ENCODE measurements at regions not wholly inside any gene's neighbourhood (a gene's known extent, or its start where the extent isn't known, plus 50 kb on each side); places are given as distances from the start of the nearest gene placed in this dataset.

DNA sequence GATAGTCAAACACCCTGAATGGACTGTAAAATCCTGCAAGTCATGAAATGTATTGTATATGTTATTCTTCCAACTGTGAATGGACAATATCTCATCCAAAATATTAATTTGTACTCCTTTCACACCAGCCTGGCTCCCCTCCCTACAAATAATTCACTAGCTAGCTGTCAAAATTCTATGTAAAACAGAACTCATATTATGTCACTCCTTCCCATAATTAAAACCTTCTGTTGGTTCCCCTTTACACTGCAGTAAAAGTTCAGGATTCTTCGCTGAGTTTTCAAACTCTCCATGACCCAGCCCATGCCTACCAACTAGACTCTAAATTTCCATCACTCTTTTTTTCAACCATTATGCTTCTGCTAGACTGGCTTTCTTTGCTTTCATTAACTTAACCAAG, 857.1 kb downstream of the TAF11L14 start (continued):
- TF ChIP-seq, protein P1, sequence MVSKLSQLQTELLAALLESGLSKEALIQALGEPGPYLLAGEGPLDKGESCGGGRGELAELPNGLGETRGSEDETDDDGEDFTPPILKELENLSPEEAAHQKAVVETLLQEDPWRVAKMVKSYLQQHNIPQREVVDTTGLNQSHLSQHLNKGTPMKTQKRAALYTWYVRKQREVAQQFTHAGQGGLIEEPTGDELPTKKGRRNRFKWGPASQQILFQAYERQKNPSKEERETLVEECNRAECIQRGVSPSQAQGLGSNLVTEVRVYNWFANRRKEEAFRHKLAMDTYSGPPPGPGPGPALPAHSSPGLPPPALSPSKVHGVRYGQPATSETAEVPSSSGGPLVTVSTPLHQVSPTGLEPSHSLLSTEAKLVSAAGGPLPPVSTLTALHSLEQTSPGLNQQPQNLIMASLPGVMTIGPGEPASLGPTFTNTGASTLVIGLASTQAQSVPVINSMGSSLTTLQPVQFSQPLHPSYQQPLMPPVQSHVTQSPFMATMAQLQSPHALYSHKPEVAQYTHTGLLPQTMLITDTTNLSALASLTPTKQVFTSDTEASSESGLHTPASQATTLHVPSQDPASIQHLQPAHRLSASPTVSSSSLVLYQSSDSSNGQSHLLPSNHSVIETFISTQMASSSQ (IDR thresholded peaks at IDR 0.05; ENCODE audit: low read depth) = no peak
- TF ChIP-seq, protein P1 (CRISPR knock-in tag; IDR thresholded peaks at IDR 0.05; ENCODE audit: borderline replicate concordance) = no peak

DNA sequence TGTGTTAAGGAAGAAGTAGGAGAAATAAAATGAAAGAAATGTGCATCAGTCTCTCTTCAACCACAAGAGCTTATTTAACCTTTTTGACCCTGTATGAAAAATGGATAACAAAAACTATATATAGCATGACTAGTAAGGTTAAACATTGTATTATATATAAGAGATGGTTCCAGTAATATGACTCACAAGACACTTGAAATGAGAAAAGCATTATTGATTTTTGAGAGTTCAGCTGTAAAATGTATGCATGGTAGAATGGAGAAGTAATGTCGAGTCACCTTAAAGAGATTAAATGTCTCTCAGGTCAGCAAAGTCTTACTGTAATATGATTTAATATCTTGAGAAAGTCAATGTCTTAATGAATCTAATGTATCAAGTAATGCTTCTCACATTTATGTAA, 860.9 kb downstream of the TAF11L14 start:
- H3K4me2 ChIP-seq (ENCODE audit: low read depth, low read length) = no peak overlapping the region
- H2AFZ ChIP-seq (ENCODE audit: low read length) = no peak overlapping the region
- H3K4me3 ChIP-seq (replicated peaks in 1 of 3; ENCODE audit: insufficient read depth in 1 of 3, low read depth in 2 of 3, low read length in 3 of 3) = no peak overlapping the region
- no peaks in the 10 kb centered on the region for H3K79me2 ChIP-seq (ENCODE audit: insufficient read depth, low read length)
- no peaks in the 10 kb centered on the region for H4K20me1 ChIP-seq (ENCODE audit: insufficient read depth, low read length)
- ATAC-seq (no peak), DNase-seq (ENCODE audit: low spot score) (no peak), FAIRE-seq (no peak)
- ChIA-PET POLR2A (no interaction called here), CTCF (ENCODE audit: low intra/inter-chr PET ratio, low total read pairs) (no interaction called here)
- no peaks in the 10 kb centered on the region for H3K27me3 ChIP-seq (ENCODE audit: control insufficient read depth in 1 of 2, insufficient read depth in 2 of 2, low read length in 2 of 2)
- intact Hi-C loops (cut with micrococcal nuclease; ENCODE audit: unreplicated experiment) = no loop called here
- TF ChIP-seq ZFP90 (CRISPR knock-in tag; IDR thresholded peaks at IDR 0.05; ENCODE audit: borderline replicate concordance) = no peak
- no peak for TF ChIP-seq NFIC (IDR thresholded peaks at IDR 0.05; ENCODE audit: low read length)
- TF ChIP-seq FLYWCH1 (CRISPR knock-in tag; IDR thresholded peaks at IDR 0.05) = no peak
- TF ChIP-seq ZNF761 (CRISPR knock-in tag; conservative IDR thresholded peaks at IDR 0.05) = no peak
- BruUV-seq (replicated peaks) = no TSS peak
- in situ Hi-C loops (cut with HindIII; ENCODE audit: extremely low pct_ligation_motif_present, low pct_unique_long_range_greater_than_20kb) = no loop called here
- H3K27ac ChIP-seq (ENCODE audit: extremely low read length, insufficient read depth, low read length) = no peak overlapping the region
- WGBS (ENCODE audit: low lambda C conversion rate) = 0% methylated on average over 1 of the region's 1 CpG
- H3K36me3 ChIP-seq (replicated peaks in 1 of 2; ENCODE audit: control insufficient read depth in 1 of 2, insufficient read depth in 2 of 2, low read length in 2 of 2) = no peaks in the 10 kb centered on the region
- no peaks in the 10 kb centered on the region for H3K4me1 ChIP-seq (ENCODE audit: insufficient read depth, low read length)
- peaks cover 48% of the 10 kb centered on the region for H3K9me3 ChIP-seq (ENCODE audit: low read length)
- no peak overlapping the region for H3K9ac ChIP-seq (ENCODE audit: insufficient read depth, low read depth, low read length)

Measured in HepG2 (cell line).